GM21529 (cell line): ENCODE measurements at regions not wholly inside any gene's neighbourhood (a gene's known extent, or its start where the extent isn't known, plus 50 kb on each side); places are given as distances from the start of the nearest gene placed in this dataset.

ENCODE experiments used
- ATAC-seq: cut with Tn5 transposase; IDR thresholded peaks from one replicate; pipeline ENCODE4 v1.9.1; 2021; ENCODE audit not compliant: unreplicated experiment

DNA sequence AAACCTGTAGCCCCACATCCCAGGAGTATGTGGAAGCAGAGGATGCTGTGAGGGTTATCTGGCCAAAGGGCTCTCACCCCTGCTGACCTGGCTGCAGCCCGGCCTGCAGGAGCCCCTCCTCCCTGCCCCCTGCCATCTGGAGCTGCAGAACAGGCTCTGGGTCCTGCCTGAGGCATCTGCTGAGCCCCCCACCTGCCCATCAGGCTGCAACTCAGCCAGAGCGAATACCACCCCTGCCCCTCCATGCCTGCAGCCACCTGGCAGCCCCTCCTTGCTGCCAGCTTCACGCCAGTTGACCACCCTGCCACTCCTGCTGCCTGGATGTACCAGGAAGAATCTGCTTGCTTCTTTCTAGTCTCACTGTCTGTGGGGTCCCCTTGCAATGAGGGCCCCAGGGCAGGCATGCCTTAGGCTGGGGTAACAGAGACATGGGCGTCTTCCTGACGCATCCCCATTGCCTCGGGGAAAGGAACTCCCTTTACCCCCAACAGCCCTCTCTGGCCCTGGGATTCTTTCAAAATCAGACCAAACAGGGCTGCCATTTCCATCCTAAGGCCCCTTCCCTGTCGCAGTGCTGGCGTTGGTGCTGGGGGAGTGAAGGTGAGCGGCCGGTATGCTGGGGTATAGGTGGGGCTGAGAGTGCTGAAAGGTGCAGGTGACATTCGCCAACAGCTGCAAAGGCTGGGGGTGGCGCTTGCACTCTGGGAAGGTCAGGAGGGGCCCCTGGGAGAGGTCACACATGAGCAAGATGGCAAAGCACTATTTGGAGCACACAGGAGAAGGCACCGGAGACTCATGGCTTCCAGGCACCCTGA is 1334.6 kb downstream of the TBC1D22A start:
- ATAC-seq = no peak

DNA sequence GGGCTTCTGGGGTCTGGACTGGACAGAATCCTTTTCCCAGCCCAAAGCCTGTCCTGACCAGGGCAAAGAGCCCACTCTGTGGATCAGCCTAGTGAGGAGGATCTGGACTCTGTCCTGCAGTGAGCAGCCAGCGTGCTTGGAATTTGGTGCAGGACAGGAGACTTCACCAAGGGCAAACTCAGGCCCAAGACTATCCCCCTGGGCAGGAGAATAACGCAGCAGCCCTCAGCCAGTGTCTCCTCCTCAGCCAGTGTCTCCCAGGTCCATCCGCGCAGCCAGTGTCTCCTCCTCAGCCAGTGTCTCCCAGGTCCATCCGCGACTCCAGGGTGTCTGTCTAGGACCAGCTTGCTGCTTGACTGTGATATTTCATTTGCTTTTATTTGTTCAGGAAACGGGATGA is 1334.0 kb downstream of the TBC1D22A start:
- ATAC-seq = no peak

DNA sequence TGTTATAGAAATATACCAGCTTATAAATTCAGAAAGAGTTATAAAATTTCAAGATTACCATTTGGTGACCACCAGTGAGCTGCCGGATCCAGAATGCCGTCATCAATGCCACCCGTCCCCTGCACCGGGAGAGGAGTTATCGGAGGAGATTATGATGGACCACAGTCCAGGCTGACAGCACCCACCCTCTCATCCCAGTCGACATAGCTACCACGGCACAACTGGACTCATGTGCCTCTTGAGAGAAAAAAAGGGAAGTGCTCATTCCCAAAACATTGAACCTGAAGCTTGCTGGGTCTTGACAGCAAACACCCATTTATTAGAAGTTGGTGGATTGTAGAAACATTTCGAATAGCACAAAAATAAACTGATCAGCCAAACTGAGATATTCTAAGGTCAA is 1331.5 kb downstream of the TBC1D22A start:
- no peak for ATAC-seq

DNA sequence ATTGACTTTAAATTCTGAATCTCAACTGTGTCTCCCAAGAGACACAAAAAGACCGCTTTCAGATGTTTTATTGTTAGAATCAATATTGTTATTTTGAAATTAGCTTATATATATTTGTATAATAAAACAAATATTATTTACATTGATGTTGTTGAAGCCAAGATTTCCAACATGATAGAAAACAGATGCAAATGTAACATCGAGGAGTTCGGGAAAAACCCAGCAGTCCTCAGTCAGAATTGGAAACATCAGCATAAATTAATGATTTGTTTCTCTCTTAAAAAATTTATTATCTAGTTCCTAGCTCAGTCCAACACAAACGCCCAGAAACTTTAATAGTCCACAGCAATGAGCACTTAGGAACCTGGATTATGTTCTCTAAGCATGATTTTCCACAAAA is 1330.4 kb downstream of the TBC1D22A start:
- ATAC-seq = no peak

DNA sequence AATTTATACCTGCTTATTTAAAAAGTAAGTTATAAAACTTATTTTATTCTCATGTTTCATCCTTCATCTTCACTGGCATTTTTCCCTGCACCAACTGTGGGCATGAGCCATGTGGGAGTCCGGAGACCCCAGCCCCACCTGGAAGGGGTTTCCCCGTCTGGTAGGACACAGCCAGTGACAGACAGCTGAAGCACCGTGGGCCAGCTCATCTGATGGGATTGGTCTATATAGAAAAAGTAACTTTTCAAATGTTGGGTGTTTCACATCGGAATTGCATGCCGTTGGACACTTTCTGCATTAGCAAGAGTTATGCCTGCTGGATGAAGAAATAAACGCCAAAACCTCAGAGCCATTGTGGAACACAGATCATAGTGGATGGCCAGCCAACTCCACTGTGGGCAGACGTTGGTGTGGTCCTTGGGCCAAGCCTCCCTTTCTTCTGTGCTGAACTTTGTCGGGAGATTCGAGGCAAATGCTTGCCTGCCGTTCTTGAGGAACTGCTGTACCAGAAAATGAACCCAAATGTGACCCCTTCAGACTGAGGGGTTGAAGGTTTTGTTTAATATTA is 1329.3 kb downstream of the TBC1D22A start:
- ATAC-seq = no peak

DNA sequence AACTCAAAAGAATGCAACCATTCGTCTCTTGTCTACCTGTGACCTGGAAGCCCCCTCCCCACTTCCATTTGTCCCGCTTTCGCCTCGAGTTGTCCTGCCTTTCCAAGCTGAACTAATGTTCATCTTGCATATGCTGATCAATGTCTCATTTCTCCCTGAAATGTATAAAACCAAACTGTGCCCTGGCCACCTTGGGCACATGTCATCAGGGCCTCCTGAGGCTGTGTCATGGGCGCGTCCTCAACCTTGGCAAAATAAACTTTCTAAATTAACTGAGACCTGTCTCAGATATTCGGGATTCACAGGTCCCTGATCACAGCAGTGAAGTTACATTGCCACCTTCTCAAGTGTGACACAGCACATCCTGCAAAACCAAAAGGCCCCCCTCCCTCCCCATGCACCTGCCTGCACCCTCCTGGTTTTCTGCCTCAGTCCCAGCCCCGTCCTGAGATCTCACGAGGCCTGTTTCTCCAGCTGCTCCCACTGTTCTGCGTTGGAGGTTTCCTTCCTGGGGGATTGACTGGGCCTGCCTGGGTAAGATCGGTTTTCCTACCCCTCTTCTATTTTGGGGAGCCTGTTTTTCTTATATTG is 1328.7 kb downstream of the TBC1D22A start:
- ATAC-seq = no peak

DNA sequence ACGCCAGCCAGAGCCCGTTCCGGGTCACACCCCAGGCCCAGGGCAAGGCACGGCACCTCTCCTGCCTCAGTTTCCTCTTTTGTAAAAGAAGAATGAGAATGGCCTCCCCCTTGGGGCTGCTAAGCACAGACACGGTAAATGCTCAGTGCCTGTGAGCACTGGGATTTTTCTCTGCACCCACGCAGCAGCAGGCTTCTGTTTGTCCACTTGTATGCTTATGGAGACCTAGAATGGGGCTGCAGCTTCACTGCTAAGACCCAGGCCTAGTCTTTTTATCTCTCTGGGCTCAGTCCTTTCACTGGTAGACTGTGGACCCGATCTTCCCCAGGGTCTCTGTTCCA is 1327.9 kb downstream of the TBC1D22A start:
- ATAC-seq = no peak

DNA sequence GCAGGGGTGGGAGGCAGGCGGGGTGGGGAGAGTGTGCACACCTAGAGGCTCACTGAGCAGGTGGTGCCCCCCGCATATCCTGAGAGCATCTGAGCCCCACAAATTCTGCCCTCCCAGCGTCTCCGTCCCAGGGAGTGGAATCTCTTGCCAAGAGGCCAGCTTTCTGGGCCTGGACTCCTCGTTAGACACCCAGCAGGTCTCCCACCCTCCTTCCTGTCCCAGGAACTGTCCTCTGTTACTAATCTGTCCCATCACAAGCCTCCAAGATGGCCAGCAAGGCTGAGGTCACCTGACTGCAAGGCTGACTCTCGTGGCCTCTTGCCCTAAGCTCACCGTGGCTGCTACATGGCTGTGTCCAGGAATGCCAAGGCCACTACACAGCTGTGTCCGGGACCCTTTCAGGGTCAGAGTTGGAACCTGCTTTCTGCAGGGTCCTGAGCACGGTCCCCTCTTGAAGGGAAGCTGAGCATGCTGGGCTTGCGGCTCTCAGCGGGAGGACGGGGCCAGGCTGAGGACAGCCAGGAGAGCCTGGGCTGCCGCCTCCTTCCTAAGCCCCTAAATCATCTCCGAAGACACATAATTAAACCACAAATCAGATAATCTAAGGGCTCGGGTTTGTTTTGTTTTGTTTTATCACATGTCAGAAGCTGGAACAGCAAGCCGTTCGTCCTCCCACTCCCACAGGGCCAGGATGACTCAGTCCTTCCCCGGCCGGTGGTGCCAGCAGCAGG is 1327.3 kb downstream of the TBC1D22A start:
- no peak for ATAC-seq

DNA sequence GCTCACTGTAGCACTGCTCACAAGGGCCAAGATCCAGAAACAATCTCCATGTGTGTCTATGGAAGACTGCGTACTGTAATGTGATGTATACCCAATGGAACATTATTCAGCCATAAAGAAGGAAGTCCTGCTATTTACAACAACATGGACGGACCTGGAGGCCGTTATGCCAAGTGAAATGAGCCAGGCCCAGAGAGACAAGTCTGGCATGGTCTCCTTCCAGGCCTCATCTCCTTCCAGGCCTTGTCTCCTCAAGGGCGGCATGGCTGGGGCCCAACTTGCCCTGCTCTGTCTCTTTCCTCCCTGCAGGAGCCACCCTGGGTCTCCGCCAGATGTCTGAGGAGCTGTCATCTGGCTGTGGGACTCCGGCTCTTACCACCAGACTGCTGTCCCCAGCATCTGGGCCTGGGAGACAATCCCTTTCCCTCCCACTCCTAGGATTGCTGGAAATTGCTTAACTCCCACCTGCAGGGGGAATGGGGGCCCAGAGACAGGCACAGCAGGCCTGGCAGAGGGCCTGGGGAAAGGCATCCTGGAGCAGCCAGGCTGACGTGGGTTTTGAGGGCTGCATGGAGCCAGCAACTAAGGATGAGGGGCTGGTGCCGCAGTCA is 1326.6 kb downstream of the TBC1D22A start:
- ATAC-seq = no peak

DNA sequence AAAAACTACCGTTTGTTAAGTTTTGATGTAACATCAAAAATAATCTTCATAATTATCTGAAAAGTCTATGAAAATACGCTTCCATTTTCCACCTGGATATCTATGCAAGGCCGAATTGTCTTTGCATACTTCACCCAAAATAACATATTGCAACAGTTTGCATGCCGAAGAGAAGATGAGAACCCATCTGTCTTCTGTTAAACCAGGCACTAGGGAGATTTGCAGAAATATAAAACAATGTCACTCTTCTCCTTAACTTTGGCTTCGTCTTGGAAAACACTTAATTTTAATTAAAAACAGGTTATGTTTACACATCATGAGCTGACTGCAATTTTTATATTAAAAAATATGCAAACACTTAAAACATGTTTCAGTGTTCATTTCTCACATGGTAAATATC is 1325.8 kb downstream of the TBC1D22A start:
- no peak for ATAC-seq

DNA sequence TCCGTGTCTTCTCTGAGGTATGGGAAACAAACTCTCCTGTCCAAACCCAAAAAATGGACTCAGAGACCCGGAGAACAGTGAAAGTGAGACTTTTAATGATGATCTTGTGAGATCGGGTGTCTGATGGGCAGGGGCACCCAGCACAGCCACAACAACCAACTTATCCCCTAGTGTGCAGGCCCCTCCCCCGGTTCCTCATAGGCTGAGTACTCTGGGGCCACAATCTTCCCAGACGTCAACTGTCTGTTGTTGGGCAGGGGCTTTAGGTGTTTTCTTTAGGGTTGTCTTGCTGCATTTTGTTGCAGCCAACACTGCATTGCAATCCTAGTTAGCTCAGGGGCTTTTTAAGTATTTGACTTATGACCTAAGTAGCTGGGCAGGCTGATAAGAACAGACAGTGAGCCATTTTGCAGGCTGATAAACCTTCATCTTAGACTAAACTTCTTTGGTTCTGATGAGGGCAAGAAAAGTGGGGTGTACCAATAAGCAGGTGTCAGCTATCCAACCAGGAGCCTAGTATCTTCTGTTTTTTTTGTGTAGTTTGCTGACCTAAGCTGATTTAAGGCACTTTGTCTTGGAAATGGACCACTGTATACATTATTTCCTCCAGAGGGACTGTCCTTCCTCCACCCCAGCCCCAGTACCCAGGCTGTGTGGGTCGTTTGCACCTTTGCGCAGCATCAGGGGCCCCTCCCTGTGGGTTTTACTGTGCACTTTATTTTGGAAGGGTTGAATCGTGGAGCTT is 1323.6 kb downstream of the TBC1D22A start:
- no peak for ATAC-seq

DNA sequence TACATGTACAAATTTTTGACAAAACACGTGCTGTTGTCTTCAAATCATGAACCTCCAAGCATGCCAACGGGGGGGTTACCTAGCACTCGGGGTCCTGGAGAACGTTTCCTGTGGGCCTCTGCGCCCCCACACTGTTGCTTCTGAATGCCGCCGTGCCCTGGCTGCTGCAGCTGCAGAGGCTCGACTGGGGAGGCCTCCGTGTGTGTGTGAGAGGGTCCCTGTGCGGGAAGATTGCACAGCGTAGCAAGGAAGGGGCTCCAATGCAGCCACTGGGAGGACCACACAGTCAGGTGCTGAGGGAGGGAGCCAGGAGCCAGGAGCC is 1322.2 kb downstream of the TBC1D22A start:
- ATAC-seq = no peak

DNA sequence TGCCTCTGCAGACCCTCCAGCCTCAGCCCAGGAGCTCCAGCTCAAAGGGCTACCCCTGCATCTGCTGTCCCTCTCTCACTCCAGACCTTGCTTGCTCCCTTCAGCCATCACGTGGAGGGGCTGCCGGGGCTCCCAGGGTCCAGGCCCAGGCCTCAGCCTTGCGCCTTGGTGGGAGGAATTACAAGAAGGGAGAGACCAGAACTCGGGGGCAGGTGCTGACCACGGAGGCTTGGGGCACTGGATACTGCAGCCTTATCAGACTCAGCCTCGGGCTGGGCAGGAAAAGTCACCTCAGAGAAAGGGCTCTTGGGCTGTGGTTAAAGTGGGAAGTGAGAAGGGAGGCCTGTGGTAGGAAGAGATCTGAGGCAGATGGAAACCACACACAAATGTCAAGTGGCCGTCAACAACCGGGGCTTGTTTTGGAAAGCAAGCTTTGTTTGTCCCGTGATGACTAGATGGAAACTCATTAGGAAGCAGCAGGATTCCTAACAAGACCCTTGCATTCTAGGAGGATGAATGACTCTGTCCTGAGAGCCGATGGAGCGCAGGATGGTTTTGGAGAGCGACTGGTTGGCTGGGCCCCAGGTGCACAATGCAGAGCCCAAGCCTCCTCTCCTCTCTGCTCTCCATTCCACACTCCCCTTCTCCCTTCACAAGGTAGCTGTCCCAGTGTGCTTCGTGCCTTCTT is 1321.7 kb downstream of the TBC1D22A start:
- peak; percentile 70 for ATAC-seq

DNA sequence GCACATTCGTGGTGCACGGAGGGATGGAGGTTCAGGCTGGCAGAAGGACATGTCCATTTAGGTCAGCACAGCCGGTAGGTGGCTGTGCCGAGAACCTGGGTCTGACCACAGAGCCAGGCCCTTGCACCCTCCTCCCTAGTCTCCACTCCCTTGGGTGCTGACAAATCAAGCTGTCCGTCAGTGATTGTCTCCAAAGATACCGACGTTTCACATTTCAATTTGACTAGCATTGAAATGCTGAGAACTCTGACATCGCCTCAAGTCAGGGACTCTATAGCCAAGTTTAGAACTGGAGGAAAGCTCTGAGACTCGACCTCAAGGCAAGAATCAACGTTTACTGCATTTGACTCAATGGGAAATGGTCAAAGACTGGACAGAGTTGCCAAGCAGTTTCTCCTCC is 1321.1 kb downstream of the TBC1D22A start:
- peak; percentile 38 for ATAC-seq

DNA sequence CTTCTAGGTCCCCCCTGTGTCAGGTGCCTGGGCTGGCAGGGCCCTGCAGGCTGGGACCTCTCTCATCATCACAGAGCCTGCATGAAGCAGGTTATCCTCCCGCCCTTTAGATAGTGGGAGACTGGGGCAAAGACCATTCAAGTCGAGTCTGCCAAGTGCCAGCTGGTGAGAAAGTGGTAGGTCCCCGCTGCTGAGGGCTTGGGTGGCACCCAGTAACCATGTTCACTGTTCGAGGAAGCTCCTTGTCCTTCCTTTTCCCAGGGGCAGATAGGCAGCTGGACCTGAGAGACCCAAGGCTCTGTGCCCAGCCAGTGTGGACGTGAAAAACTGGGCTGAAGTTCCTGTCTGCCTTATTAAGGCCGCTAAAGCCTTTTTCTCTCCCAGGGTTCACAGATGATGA is 1319.8 kb downstream of the TBC1D22A start:
- no peak for ATAC-seq

DNA sequence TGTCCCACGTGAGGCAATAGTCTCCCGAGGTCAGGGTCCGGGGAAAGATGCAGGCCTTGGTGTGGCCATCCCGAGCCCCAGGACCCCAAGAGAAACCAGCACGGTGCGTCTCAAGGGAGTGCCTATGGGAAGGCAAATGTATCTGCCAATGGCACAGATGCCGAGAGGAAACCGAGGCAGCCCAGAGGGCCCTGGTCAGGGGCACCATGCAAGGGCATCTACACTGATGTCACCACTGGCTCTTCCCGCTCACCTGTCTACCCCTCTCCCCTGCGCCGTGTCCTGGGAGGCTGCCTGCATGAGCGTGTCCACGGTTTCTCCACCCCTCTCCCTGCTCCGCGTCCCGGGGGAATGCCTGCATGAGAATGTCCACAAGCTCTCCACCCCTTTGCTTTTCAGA is 1318.8 kb downstream of the TBC1D22A start:
- ATAC-seq = no peak

DNA sequence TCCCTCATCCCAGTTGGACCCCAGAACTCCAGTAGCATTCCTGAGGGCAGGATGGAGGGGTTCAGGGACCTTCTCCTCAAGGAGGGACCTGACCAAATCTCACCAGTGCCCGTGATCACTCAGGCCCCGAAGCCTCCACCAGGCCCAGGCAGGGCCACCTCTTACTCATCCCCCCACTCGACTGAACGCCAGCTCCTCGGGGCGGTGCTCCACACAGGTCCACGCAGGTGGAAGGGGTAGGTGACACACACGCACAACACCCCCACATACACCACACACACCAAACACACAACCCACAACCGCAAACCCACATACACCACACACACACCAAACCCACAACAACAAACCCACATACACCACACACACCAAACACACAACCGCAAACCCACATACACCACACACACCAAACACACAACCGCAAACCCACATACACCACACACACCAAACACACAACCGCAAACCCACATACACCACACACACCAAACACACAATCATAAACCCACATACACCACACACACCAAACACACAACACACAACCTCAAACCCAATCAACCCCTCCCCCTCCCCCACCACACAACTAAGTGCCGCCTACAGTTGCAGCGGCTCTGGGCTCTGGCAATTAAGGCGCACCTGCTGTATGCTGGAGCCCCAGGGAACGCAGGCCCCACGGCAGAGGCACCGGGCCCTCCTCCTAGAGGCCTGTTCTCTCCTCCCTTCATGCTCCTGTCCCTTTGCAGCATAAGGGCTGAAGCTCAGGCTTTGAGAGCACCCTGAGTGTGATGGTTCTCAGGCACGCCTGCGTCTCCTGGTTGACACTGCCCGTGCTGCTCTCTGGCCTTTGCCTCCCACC is 1318.1 kb downstream of the TBC1D22A start:
- no peak for ATAC-seq

DNA sequence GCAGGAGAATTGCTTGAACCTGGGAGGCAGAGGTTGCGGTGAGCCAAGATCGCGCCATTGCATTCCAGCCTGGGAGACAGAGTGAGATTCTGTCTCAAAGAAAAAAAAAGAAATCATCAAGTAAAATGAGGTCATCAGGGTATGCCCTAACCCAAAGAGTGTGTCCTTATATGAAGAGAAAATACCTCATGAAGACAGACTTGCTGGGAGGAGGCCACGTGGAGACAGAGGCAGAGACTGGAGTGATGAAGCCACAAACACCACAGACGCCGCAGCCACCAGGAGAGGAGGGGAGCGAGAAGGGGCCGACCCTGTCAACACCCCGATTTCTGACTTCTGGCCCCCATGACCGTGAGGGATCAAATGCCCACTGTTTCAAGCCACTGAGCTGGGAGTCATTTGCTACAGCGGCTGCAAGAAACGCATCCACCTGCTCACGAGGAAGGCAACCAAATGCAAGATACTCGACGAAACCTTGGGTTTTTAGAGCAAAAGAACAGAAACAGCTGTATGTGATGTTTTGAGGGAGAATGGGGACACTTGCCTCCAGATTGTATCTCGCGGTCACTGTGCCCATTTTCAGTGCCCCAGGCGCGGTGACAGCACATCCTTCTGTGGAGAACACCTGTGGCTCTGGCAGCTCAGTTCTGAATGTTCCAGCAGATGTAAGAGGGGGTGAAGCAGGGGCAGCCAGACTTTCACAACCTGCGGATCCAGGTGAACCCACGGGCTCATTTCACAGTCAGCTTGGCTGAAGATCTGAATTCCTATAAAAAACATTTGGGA is 1317.2 kb downstream of the TBC1D22A start:
- no peak for ATAC-seq

DNA sequence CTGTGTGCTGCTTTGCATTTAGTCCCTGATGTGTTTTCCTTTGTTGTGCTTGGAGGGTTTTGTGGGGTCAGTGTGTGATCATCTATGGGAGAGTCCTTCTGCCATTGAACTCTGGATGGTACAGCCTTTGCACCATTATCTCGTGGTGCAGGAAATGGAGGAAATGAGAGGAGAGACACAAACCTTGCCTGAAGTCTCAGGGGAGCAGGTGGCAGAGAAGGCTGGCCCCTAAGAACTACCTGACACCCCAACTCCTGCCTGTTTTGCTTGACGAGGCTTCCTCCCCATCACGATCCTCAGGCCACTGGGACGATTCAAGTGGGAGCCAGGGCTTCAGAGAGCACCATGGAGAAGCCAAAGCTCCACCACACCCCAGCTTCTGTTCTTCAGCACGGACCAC is 1316.4 kb downstream of the TBC1D22A start:
- ATAC-seq = no peak
